AG04449 (cell line): ENCODE measurements at regions not wholly inside any gene's neighbourhood (a gene's known extent, or its start where the extent isn't known, plus 50 kb on each side); places are given as distances from the start of the nearest gene placed in this dataset.

Source experiments
- CTCF ChIA-PET: fragments of 350-600 bp; formaldehyde crosslinking; extraction: SDS; loops from one replicate; lab custom pipeline; 2021; ENCODE audit warnings: antibody characterized with exemption; lab: Yijun Ruan, JAX
- POLR2A ChIA-PET: fragments of 400-600, 350-600 bp; formaldehyde crosslinking; extraction: SDS; loops from one replicate; lab custom pipeline; 2020; ENCODE audit warnings: antibody characterized with exemption, inconsistent platforms; lab: Yijun Ruan, JAX
- DNase-seq: peaks from one replicate; pipeline ENCODE4 v3.0.0-alpha.2; 2010; ENCODE audit warnings: low read depth, low spot score
- H3K4me3 ChIP-seq: 2 replicates; pipeline ENCODE4 v1.5.1; 2011; ENCODE audit warnings: low read depth, mild to moderate bottlenecking, control low read depth, low read length
- TF ChIP-seq, protein P1 (sequence below): IDR thresholded peaks from one replicate; pipeline ENCODE4 v1.5.1; 2011; ENCODE audit warnings: mild to moderate bottlenecking, moderate library complexity, low read length, control low read depth, inconsistent platforms; ENCODE audit not compliant: insufficient read depth; ENCODE audit errors: missing control alignments

DNA sequence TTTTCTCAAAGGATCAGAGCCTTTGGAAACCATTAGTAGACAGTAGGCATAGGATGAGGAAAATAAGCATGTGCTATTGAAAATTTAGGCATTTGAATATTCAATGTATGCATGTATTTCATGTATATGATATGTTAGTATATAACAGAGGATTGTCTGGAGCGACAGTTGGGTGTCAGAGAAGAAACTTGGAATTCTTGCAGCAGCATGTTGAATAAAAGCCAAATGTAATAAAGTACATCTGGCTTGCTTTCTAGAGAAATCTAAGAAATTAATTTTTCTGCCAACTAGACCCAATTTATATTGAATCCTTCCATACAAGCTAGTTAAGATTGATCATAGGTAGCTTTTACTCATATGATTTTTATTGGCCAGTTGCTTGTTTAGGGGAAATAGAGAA, 578.8 kb downstream of the CDH11 start:
- TF ChIP-seq, protein P1, sequence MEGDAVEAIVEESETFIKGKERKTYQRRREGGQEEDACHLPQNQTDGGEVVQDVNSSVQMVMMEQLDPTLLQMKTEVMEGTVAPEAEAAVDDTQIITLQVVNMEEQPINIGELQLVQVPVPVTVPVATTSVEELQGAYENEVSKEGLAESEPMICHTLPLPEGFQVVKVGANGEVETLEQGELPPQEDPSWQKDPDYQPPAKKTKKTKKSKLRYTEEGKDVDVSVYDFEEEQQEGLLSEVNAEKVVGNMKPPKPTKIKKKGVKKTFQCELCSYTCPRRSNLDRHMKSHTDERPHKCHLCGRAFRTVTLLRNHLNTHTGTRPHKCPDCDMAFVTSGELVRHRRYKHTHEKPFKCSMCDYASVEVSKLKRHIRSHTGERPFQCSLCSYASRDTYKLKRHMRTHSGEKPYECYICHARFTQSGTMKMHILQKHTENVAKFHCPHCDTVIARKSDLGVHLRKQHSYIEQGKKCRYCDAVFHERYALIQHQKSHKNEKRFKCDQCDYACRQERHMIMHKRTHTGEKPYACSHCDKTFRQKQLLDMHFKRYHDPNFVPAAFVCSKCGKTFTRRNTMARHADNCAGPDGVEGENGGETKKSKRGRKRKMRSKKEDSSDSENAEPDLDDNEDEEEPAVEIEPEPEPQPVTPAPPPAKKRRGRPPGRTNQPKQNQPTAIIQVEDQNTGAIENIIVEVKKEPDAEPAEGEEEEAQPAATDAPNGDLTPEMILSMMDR: no peak
- ChIA-PET POLR2A (no interaction called here), CTCF (no interaction called here)
- no peak for DNase-seq
- no peak overlapping the region for H3K4me3 ChIP-seq

DNA sequence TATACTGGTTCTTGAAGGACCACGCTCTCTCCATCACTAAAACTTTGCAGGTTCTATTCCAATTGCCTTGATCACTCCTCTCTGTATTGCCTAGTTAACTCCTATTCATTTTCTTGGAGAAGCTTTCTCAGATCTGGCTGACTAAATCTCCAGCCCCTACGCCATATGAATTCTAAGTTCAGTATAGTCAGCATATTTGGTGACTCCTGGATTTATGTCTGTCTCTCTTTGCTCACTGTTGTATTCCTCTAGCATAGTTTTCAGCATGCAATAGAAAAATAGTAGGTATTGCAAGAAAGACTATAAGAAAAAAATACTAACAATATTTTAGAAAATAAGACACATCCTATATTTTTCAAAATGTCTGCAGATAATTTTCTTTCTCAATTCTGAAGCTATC, 579.7 kb downstream of the CDH11 start:
- ChIA-PET CTCF (no interaction called here), POLR2A (no interaction called here)
- TF ChIP-seq, protein P1: no peak
- H3K4me3 ChIP-seq: no peak overlapping the region
- DNase-seq: no peak

- ChIA-PET CTCF (no interaction called here), POLR2A (no interaction called here)
- DNase-seq: no peak
- TF ChIP-seq, protein P1: no peak
- no peak overlapping the region for H3K4me3 ChIP-seq
Observed at GRCh38 chr16:64541621-64542020, 580.2 kb downstream of the CDH11 start.

GRCh38 chr16:64540434-64540833, 581.4 kb downstream of the CDH11 start:
- ChIA-PET POLR2A (interaction anchor here (0.8 kb wide), 1 partner anchor 324 kb away, joined by 3 read pairs; no protein-coding TSS in a partner anchor), CTCF (no interaction called here)
- no peak overlapping the region for H3K4me3 ChIP-seq
- no peak for DNase-seq
- TF ChIP-seq, protein P1: no peak

GRCh38 chr16:64539811-64540371, 582.0 kb downstream of the CDH11 start:
- no peak overlapping the region for H3K4me3 ChIP-seq
- TF ChIP-seq, protein P1: no peak
- ChIA-PET CTCF (no interaction called here), POLR2A (interaction anchor here (0.8 kb wide), 1 partner anchor 325 kb away, joined by 3 read pairs; no protein-coding TSS in a partner anchor)
- no peak for DNase-seq

DNA sequence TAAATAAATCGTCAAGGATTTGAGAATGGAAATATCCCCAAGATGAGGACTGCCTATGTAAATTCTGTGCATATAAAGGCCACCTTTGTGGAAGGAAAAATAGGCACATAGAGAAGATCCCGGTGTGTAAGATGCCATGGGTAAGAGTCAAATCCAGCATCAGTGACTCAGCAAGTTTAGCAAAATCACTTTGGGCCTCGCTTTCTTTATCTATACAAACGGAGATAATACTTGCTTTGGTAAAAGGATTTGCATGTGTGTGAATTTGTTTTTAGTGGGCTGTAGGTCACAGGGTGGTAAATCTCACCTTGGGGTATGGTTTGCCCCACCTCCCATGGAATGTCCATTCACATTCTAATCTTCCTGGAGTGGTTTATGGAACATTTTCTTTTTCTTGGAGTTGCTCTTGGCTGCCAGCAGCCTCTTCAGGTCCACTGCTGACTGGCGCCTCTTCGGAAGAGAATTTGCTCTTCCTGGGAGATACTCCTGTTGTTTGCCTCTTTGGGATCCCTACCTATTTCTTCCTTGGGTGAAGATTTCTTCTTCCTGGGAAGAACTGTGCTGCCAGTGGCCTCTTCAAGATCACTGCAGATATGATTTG, 587.6 kb downstream of the CDH11 start:
- H3K4me3 ChIP-seq: no peak overlapping the region
- POLR2A ChIA-PET: no interaction called here
- no peak for DNase-seq
- TF ChIP-seq, protein P1: no peak
- CTCF ChIA-PET: no interaction called here
